ENCODE measurements at regions not wholly inside any gene's neighbourhood (a gene's known extent, or its start where the extent isn't known, plus 50 kb on each side); places are given as distances from the start of the nearest gene placed in this dataset.

DNA sequence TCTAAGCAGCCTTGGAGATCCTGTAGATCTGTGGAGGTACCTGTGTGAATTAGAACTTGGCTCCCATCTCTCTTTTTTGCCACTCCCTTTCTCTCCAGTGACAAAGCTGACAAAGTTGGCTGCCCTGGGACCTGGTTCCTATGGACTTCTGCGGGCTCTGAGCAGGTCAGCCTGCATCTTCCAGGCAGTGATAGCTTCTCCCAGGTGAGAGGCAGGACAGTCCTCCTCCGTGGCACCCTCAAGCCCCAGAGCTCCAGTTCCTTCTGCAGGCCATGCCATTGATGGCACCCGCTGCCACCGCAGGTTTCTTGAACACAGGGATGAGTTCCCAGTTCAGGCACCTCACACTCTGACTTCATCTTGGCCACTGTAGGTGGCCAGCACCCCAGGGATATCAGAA lies 73.5 kb upstream of the GRB10 start:
- WGBS, 2 donors: 90 to 92% methylated on average over 3 to 4 of the region's 4 CpGs
- H3K4me3 ChIP-seq: no peak overlapping the region

DNA sequence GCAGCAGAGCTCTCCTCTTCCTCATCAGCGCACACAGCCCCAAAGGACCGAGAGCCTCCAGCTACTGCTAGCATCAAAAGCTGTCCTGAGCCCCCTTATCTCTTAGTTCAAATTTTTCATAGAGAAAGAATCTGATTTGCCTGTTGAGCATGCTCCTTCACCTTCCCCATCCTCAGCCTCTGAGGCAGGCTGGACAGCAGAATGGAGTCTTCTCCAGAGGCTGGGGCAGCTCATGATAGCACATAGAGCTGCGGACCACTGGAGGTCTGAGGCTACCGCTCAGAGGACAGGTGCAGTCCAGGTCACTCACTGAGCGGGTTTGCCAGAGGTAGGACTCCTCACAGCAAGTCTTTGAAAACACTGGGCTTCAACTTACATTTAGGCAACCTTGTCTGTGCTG lies 72.8 kb upstream of the GRB10 start:
- H3K9me3 ChIP-seq: no peaks in the 10 kb centered on the region
- no peak overlapping the region for H3K4me3 ChIP-seq
- H3K4me1 ChIP-seq: no peaks in the 10 kb centered on the region
- DNase-seq (no peak), ATAC-seq (no peak)
- no peaks in the 10 kb centered on the region for H3K36me3 ChIP-seq (replicated peaks in 1 of 2; ENCODE audit: insufficient read depth in 1 of 2, low read depth in 2 of 2)
- no peak overlapping the region for H3K27ac ChIP-seq
- TF ChIP-seq, protein P1, sequence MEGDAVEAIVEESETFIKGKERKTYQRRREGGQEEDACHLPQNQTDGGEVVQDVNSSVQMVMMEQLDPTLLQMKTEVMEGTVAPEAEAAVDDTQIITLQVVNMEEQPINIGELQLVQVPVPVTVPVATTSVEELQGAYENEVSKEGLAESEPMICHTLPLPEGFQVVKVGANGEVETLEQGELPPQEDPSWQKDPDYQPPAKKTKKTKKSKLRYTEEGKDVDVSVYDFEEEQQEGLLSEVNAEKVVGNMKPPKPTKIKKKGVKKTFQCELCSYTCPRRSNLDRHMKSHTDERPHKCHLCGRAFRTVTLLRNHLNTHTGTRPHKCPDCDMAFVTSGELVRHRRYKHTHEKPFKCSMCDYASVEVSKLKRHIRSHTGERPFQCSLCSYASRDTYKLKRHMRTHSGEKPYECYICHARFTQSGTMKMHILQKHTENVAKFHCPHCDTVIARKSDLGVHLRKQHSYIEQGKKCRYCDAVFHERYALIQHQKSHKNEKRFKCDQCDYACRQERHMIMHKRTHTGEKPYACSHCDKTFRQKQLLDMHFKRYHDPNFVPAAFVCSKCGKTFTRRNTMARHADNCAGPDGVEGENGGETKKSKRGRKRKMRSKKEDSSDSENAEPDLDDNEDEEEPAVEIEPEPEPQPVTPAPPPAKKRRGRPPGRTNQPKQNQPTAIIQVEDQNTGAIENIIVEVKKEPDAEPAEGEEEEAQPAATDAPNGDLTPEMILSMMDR (IDR thresholded peaks at IDR 0.05): no peak
- no peak for TF ChIP-seq POLR2A (IDR thresholded peaks at IDR 0.05)
- intact Hi-C loops (cut with DNase I): no loop called here
- no peaks in the 10 kb centered on the region for H3K27me3 ChIP-seq
- WGBS, 2 donors: 92 to 97% methylated on average over 4 to 5 of the region's 5 CpGs

More for the DNA sequence above, 73.5 kb upstream of the GRB10 start:
- no peak for TF ChIP-seq POLR2A (IDR thresholded peaks at IDR 0.05)
- TF ChIP-seq, protein P1 (IDR thresholded peaks at IDR 0.05): no peak
- no peaks in the 10 kb centered on the region for H3K4me1 ChIP-seq
- H3K36me3 ChIP-seq (replicated peaks in 1 of 2; ENCODE audit: insufficient read depth in 1 of 2, low read depth in 2 of 2): no peaks in the 10 kb centered on the region
- no peak overlapping the region for H3K27ac ChIP-seq
- ATAC-seq (no peak), DNase-seq (no peak)
- H3K9me3 ChIP-seq: no peaks in the 10 kb centered on the region
- intact Hi-C loops (cut with DNase I): no loop called here
- H3K27me3 ChIP-seq: no peaks in the 10 kb centered on the region

DNA sequence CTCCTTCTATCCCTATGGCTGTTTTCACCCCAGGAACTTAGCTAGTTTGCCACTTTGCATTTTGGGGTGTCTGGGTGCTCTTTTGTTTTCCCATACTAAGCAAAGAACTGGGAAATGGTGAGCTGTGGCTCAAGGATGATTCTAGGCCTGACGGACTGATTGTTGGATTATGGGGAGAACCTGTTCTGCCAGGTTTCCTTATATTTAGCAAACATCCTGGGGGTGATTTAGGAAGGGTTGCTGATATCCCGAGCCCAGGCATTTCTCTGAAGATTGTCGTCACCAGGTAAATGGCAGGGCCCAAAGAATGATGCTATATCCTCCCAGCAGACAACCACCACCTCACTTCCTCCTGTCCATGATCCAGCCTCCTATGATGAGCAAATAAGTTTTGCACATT lies 72.1 kb upstream of the GRB10 start:
- no peak overlapping the region for H3K4me3 ChIP-seq
- no peak for ATAC-seq
- H3K27me3 ChIP-seq: no peaks in the 10 kb centered on the region
- intact Hi-C loops (cut with DNase I): no loop called here
- H3K9me3 ChIP-seq: no peaks in the 10 kb centered on the region
- no peak for DNase-seq
- 43 to 46% methylated on average over 3 of the region's 3 CpGs for WGBS, 2 donors
- no peak overlapping the region for H3K27ac ChIP-seq
- H3K36me3 ChIP-seq (replicated peaks in 1 of 2; ENCODE audit: insufficient read depth in 1 of 2, low read depth in 2 of 2): no peaks in the 10 kb centered on the region
- no peaks in the 10 kb centered on the region for H3K4me1 ChIP-seq
- TF ChIP-seq, protein P1 (IDR thresholded peaks at IDR 0.05): no peak
- TF ChIP-seq POLR2A (IDR thresholded peaks at IDR 0.05): no peak

DNA sequence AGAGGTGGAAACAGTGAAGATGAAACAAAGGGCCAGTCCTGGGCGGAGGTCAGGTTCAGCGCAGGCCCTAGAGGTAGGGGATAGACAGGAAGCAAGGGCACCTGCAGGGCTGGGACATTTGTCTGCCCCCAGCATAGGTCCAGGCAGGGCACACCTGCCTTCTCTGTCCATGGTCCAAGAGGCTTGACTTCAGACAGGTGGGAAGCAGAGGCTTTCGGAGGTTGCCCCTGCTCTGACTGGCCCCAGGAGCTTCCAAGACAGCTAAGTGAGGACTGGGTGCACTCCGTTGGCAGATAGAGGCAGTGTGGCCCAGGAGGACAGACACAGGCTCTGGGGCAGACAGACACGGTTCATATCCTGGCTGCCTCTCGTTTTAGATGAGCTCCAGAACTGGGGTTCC lies 71.6 kb upstream of the GRB10 start:
- Histone ChIP-seq H3K27ac (no peak overlapping the region), H3K4me3 (no peak overlapping the region), H3K36me3 (replicated peaks in 1 of 2; ENCODE audit: insufficient read depth in 1 of 2, low read depth in 2 of 2) (no peaks in the 10 kb centered on the region), H3K27me3 (no peaks in the 10 kb centered on the region), H3K9me3 (no peaks in the 10 kb centered on the region), H3K4me1 (no peaks in the 10 kb centered on the region)
- no peak for TF ChIP-seq POLR2A (IDR thresholded peaks at IDR 0.05)
- TF ChIP-seq, protein P1 (IDR thresholded peaks at IDR 0.05): no peak
- intact Hi-C loops (cut with DNase I): no loop called here
- ATAC-seq: no peak
- no peak for DNase-seq
- 93 to 97% methylated on average over 5 to 6 of the region's 6 CpGs for WGBS, 2 donors

DNA sequence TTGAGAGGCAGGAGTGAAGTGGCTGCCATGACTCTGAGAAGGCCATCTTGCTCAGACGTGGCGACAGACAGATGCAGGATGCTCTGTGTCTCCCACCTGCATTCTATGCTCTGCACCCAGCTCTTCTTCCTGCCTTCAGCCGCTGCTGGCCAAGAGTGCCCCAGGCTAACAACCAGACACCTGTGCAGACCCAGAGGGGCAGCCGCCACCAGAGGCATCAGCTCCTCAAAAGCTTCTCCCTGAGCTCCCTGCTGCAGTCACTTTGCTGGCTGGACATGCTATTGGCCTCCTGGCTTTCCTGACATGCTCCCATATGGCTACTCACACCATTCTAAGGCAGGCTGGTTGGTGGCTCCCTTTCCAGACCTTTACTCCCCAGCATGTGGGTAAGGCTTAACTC lies 70.6 kb upstream of the GRB10 start:
- DNase-seq (no peak), ATAC-seq (no peak)
- no peak overlapping the region for H3K27ac ChIP-seq
- no peaks in the 10 kb centered on the region for H3K27me3 ChIP-seq
- no peaks in the 10 kb centered on the region for H3K4me1 ChIP-seq
- H3K36me3 ChIP-seq (replicated peaks in 1 of 2; ENCODE audit: insufficient read depth in 1 of 2, low read depth in 2 of 2): no peaks in the 10 kb centered on the region
- intact Hi-C loops (cut with DNase I): no loop called here
- no peaks in the 10 kb centered on the region for H3K9me3 ChIP-seq
- TF ChIP-seq, protein P1 (IDR thresholded peaks at IDR 0.05): no peak
- no peak for TF ChIP-seq POLR2A (IDR thresholded peaks at IDR 0.05)
- WGBS, 2 donors: 76 to 100% methylated on average over 2 to 4 of the region's 4 CpGs
- no peak overlapping the region for H3K4me3 ChIP-seq

Measured in body of pancreas (tissue), 4 donors.